ENCODE measurements at regions not wholly inside any gene's neighbourhood (a gene's known extent, or its start where the extent isn't known, plus 50 kb on each side); places are given as distances from the start of the nearest gene placed in this dataset.
"Not testable (repeated sequence)": the region's sequence is repeated elsewhere in the genome, so short reads cannot be mapped to it uniquely, and the experiment has no call there.

GRCh38 chr2:123359636-123360035 is 665.5 kb upstream of the CNTNAP5 start:
- DNase-seq (ENCODE audit: low read depth), result no peak

- DNase-seq (ENCODE audit: low read depth), result no peak
Observed at GRCh38 chr2:123362671-123363440, 662.2 kb upstream of the CNTNAP5 start.

- no peak for DNase-seq (ENCODE audit: low read depth)
Observed at GRCh38 chr2:123363826-123364225, 661.3 kb upstream of the CNTNAP5 start.

- DNase-seq (ENCODE audit: low read depth), result no peak
Observed at GRCh38 chr2:123364243-123364896, 660.7 kb upstream of the CNTNAP5 start.

GRCh38 chr2:123366239-123366837 is 658.7 kb upstream of the CNTNAP5 start:
- DNase-seq (ENCODE audit: low read depth), result no peak

GRCh38 chr2:123370186-123370585 is 654.9 kb upstream of the CNTNAP5 start:
- DNase-seq (ENCODE audit: low read depth), result no peak

GRCh38 chr2:123371535-123371934 is 653.6 kb upstream of the CNTNAP5 start:
- DNase-seq (ENCODE audit: low read depth), result no peak

- no peak for DNase-seq (ENCODE audit: low read depth)
Observed at GRCh38 chr2:123380370-123380935, 644.6 kb upstream of the CNTNAP5 start.

- no peak for DNase-seq (ENCODE audit: low read depth)
Observed at GRCh38 chr2:123415678-123416077, 609.4 kb upstream of the CNTNAP5 start.

- no peak for DNase-seq (ENCODE audit: low read depth)
Observed at GRCh38 chr2:123419976-123420375, 605.1 kb upstream of the CNTNAP5 start.

- no peak for DNase-seq (ENCODE audit: low read depth)
Observed at GRCh38 chr2:123434546-123435395, 590.3 kb upstream of the CNTNAP5 start.

GRCh38 chr2:123438251-123438650 is 586.8 kb upstream of the CNTNAP5 start:
- no peak for DNase-seq (ENCODE audit: low read depth)

- DNase-seq (ENCODE audit: low read depth), result no peak
Observed at GRCh38 chr2:123438675-123439074, 586.4 kb upstream of the CNTNAP5 start.

- DNase-seq (ENCODE audit: low read depth), result no peak
Observed at GRCh38 chr2:123448801-123449200, 576.3 kb upstream of the CNTNAP5 start.

GRCh38 chr2:123451542-123451941 is 573.5 kb upstream of the CNTNAP5 start:
- DNase-seq (ENCODE audit: low read depth), result no peak

GRCh38 chr2:123453046-123453700 is 571.9 kb upstream of the CNTNAP5 start:
- no peak for DNase-seq (ENCODE audit: low read depth)

- no peak for DNase-seq (ENCODE audit: low read depth)
Observed at GRCh38 chr2:123453772-123454171, 571.3 kb upstream of the CNTNAP5 start.

GRCh38 chr2:123455234-123455633 is 569.9 kb upstream of the CNTNAP5 start:
- DNase-seq (ENCODE audit: low read depth), result not testable (repeated sequence)

- no peak for DNase-seq (ENCODE audit: low read depth)
Observed at GRCh38 chr2:123456416-123456815, 568.7 kb upstream of the CNTNAP5 start.

- no peak for DNase-seq (ENCODE audit: low read depth)
Observed at GRCh38 chr2:123463886-123464285, 561.2 kb upstream of the CNTNAP5 start.

- no peak for DNase-seq (ENCODE audit: low read depth)
Observed at GRCh38 chr2:123468071-123468470, 557.0 kb upstream of the CNTNAP5 start.

Measured in stromal cell of bone marrow (primary cell).